ENCODE measurements at regions not wholly inside any gene's neighbourhood (a gene's known extent, or its start where the extent isn't known, plus 50 kb on each side); places are given as distances from the start of the nearest gene placed in this dataset.

- H3K4me3 ChIP-seq (ENCODE audit: low read depth, low read length) = no peak overlapping the region
- TF ChIP-seq, protein P1, sequence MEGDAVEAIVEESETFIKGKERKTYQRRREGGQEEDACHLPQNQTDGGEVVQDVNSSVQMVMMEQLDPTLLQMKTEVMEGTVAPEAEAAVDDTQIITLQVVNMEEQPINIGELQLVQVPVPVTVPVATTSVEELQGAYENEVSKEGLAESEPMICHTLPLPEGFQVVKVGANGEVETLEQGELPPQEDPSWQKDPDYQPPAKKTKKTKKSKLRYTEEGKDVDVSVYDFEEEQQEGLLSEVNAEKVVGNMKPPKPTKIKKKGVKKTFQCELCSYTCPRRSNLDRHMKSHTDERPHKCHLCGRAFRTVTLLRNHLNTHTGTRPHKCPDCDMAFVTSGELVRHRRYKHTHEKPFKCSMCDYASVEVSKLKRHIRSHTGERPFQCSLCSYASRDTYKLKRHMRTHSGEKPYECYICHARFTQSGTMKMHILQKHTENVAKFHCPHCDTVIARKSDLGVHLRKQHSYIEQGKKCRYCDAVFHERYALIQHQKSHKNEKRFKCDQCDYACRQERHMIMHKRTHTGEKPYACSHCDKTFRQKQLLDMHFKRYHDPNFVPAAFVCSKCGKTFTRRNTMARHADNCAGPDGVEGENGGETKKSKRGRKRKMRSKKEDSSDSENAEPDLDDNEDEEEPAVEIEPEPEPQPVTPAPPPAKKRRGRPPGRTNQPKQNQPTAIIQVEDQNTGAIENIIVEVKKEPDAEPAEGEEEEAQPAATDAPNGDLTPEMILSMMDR (IDR thresholded peaks at IDR 0.05; ENCODE audit: low read depth, low read length) = no peak
Measured at GRCh38 chr5:67350618-67351201, 154.1 kb upstream of the CD180 start.

DNA sequence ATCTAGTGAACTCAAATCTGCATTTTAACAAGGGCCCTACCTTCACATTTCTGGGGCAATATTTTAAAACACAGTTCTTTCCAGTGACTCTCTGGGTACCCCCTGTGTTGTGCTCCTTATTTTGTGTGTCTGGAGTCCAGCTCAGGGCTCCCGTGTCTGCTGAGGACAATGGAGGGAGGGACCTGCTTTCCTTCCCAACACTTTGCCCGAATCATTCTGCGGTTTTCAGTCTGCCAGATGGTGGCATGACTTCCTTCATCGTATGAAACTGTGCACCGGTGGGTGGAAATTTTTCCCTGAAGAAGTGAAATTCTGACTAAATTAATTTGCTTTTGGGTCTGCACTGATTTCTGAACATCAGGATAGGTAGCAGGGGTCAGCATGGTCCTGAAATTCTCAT lies 153.6 kb upstream of the CD180 start:
- no peak overlapping the region for H3K4me3 ChIP-seq (ENCODE audit: low read depth, low read length)
- TF ChIP-seq, protein P1 (IDR thresholded peaks at IDR 0.05; ENCODE audit: low read depth, low read length) = no peak

- TF ChIP-seq, protein P1 (IDR thresholded peaks at IDR 0.05; ENCODE audit: low read depth, low read length) = no peak
- no peak overlapping the region for H3K4me3 ChIP-seq (ENCODE audit: low read depth, low read length)
Measured at GRCh38 chr5:67347821-67348220, 151.2 kb upstream of the CD180 start.

- TF ChIP-seq, protein P1 (IDR thresholded peaks at IDR 0.05; ENCODE audit: low read depth, low read length) = no peak
- no peak overlapping the region for H3K4me3 ChIP-seq (ENCODE audit: low read depth, low read length)
Measured at GRCh38 chr5:67346611-67347010, 150.0 kb upstream of the CD180 start.

DNA sequence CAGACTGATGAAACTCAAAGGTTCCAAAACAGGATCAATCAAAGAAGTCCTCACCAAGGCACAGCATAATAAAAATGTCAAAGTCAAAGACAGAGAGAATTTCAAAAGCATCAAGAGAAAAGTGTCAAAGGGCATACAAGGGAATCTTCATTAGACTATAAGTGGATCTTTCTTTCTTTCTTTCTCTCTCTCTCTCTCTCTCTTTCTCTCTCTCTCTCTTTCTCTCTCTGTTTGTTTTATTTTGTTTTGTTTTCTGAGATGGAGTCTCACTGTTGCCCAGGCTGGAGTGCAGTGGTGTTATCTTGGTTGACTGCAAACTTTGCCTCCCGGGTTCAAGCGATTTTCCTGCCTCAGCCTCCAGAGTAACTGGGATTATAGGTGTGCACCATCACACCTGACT lies 148.3 kb upstream of the CD180 start:
- TF ChIP-seq, protein P1 (IDR thresholded peaks at IDR 0.05; ENCODE audit: low read depth, low read length) = no peak
- H3K4me3 ChIP-seq (ENCODE audit: low read depth, low read length) = no peak overlapping the region

DNA sequence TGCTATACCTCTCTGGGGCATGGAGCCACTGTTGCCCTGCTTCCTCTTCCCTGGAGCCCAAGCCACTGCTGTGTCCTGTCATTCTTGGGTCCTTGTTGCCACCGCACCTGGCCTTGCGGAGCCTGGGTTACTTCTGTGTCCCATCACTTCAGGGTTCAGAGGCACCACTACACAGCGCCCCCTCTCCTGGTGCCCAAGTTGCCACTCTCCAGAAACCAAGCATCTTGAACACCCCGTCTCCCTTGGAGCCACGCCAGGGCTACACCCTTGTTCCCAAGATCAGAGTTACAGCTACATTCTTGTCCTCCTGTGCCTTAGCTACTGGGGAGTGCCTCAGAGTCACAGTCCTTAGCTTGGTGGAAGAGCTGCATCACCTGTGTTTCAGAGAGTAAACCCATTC lies 147.2 kb upstream of the CD180 start:
- TF ChIP-seq, protein P1 (IDR thresholded peaks at IDR 0.05; ENCODE audit: low read depth, low read length) = no peak
- no peak overlapping the region for H3K4me3 ChIP-seq (ENCODE audit: low read depth, low read length)

DNA sequence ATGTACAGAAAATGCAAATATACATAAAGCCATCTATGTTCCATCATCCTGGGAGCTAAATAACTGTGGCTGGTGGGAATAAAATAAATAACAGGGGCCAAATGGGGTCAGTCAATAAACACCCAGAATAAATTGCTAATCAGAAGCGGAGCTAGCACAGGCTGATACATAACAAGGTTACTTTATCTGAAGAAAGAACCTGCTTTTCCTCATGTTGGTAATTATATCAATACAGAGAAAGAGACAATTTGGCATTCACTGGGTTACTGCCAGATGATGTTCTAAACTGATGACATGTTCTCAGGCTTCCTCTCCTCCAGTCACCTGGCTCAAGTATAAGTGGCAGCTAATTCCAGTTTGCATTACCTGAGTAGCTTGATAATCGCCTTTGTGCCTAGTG lies 144.9 kb upstream of the CD180 start:
- TF ChIP-seq, protein P1 (IDR thresholded peaks at IDR 0.05; ENCODE audit: low read depth, low read length) = no peak

More for the DNA sequence above, 144.9 kb upstream of the CD180 start:
- H3K4me3 ChIP-seq (ENCODE audit: low read depth, low read length) = no peak overlapping the region
